G401.6 (cell line): ENCODE measurements at regions not wholly inside any gene's neighbourhood (a gene's known extent, or its start where the extent isn't known, plus 50 kb on each side); places are given as distances from the start of the nearest gene placed in this dataset.

Experiments used
- FAIRE-seq: peaks from 2 replicates; lab custom pipeline; 2012; peaks lifted over from hg19 to GRCh38; lab: Jason Lieb, UNC

DNA sequence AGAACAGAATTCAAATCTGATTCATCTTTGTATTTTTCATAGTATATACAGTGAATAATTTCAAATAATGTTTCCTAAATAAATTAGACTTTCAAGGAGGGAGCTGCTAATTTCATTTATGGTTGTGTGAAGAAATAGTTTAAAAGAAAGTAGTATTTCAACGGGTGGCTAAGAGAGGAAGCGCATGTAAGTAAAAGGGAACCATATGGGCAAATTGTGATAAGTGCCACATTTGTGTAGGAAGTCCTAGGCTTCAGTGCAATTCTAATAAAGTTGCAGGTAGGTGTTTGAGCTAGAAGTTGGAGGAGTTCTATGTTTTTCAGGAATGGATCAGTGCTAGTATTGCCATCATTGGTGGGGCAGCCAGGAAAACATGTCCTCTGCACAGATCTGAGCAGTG is 178.8 kb upstream of the PRDM1 start:
- no peak for FAIRE-seq

DNA sequence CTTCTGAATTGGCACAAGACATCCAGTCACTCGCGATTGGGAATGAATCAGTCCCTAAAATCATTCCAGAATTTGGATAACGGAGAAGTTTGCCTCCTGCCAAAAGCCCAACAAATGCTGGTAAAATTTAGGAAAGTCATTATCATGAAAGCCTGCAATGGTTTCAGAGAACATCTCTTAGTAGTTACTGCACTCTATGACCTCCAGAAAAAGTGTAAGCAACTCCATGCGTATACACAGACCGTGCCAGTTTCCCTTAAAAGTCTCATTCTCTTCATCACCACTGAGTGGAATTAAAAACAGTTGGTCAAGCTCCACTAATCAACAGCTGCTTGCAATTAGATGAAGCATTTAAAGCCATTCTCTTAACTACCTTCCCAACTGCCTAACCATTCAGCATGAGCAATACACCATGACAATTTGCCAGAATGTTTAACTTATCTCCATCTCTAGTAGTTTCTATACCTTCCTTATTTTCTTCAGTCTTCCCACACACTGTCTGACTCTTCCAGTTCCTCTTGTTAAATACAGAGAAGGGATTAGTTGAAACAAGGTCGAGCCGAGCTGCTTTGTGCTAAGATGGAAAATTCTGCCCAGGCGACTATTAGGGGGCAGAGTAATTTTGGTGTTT is 183.6 kb upstream of the PRDM1 start:
- no peak for FAIRE-seq

DNA sequence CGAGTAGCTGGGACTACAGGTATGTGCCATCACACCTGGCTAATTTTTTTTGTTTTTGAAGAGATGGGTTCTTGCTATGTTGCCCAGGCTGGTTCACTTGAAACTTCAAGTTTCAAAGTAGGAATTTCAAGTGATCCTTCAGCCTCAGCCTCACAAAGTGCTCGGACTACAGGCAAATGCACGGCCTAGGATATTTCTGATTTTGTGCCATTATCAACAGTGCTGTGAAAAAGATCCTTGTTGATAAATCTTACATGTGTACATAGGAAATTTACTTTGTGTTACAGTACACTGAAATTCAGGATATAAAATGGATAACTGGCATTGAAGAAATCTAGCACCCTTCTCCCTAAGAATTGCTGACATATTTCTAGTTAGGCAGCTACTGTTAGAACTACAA is 184.6 kb upstream of the PRDM1 start:
- no peak for FAIRE-seq

DNA sequence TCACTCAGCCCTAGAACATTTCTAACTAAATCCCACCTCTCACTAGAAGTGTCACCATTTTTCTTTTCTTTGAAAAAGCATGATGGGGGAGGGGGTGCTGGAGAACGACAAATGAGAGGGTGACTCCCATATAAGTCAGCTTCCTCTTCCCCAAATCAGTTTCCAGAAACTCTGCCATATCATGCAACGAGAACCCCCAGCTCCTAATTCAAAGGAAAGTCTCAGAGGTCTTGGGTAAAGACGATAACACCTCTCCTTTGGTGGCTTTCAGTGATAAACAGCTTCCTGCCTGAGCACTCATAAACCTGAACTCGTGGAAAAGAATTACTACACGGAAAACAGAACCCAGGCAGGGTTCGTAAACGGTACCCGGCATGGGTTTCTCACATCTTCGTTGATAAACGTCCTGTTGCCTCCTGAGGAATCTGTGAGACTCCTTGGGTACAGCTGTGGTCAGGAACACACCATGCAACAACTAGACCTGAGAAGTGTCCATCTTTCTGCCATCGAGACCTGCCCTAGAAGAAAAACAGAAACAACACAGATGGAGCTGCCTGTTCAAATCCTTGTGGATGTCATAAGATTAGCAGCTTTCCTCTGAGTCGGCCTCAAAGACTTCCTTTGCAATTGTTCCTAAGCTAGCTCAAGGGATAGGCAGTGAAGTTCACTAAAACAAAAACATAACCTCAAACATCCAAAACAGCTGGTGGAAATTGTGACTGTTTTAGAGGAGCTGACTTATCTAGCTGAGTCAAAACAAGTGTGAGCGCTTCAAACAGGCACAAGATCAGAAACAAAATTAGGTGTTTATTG is 185.8 kb upstream of the PRDM1 start:
- FAIRE-seq = no peak

DNA sequence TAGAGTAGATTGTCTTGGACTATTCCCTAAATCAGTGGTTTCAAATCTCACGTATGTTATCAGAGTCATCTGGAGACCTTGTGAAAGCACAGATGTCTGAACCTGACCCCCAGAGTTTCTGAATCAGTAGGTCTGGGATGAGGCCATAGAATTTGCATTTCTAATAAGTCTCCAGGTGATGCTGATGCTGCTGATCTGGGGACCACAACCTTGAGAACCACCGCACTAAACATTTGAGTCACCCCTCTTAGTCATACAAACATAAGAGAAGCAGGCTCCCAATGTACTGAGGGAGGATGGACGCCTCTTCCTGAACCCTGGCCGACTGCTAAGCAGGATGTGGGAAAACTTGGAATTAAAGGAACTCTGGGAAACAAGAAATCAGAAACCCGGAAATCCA is 187.8 kb upstream of the PRDM1 start:
- no peak for FAIRE-seq

DNA sequence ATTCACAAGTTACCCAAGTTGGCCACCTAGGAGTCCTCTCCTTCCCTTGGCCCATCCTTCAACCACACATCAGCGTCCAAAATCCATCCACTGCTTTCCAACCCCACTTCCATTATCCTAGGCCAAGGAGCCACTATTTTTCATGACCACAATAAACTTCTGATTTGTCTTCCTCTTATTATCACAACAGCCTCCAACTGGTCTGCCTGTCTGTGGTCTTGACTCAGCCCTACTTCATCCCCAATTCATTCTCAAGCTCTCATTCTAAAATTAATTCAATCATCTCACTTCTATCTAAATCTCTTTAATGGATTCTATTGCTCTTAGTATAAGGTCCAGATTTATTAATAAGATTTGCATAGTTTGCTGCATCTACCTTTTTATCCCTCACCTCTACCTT is 189.0 kb upstream of the PRDM1 start:
- FAIRE-seq = no peak

DNA sequence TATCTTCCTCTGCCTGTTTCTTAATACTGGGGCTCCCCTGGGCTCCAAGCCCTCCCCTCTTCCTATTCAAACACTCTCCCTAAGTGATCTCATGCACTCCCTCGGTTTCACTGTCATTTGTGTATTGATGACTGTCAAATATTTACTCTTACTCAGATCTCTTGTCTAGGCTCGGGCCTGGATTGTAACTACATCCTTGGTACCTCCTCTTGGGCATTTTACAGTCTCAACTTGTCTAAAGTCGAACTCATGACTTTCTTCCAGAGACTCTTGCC is 189.4 kb upstream of the PRDM1 start:
- FAIRE-seq = no peak

DNA sequence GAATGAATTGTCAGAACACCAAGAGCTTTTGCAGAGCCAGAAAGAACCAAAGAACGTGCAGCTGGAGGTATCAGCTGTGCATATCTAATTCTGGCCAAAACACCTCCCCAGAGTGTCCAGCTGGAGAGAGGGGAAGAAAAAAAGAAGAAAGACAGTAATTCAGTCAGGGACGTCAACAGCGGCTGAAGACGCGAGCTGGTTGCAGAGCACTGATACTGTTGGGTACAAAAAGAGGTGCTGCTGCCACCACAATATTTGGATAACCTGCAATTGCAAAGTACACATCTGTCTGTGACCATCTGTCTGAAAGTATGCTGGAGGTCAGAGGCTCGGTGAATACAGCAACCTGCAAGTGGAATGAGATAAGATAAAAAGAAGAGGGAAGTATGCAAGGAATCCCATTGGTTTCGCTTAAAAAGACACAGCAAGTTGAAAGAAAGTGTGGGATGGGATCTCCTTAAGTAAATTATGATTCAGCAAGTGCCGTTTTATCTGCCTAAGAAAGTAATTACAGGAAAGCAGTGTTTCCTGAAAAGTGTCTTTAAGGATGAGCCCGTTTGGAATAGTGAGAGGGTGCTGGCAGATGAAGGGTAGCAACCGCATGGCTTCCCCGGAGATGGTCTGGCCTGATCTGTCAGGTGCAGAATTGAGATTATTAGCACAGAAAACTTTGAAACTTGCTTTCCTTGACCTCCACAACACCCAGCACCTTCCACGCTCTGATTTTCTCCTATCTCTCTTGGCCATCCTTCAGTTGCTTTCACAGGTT is 189.9 kb upstream of the PRDM1 start:
- FAIRE-seq = no peak

DNA sequence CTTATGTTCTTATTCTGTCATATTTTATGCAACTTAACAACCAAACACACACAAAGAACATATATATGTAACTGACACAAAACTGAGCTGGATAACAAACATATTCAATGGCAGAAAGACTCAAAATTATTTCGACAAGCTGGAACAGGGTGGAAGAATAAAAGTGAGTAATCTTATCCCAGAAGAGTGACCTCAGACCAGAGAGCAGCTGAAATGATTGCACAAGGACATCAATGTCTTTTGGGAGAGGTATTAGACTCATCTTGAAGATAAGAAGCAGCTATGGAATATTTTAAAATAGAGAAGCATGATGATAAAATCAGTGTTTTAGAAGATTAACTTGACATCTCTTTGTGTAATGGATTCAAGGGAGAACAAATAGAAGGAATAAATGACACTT is 191.6 kb upstream of the PRDM1 start:
- FAIRE-seq = no peak

DNA sequence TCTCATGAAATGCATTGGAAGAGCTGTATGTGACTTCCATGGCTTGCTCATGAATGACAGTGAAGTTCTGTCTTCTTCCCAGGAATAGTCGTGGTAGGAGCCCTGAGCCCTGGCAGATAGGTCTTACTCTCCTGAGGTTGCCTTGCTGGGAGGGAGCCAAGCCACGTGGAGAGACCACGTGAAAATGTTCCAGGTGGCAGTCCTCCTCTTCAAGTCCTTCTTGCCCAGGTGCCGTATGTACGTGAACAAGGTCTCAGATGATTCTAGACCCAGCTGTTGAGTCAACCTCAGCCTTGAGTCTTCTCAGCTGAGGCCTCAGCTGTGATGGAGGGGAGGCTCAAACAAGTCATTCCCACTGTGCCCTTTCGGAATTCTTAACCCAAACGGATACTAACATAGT is 192.4 kb upstream of the PRDM1 start:
- no peak for FAIRE-seq

DNA sequence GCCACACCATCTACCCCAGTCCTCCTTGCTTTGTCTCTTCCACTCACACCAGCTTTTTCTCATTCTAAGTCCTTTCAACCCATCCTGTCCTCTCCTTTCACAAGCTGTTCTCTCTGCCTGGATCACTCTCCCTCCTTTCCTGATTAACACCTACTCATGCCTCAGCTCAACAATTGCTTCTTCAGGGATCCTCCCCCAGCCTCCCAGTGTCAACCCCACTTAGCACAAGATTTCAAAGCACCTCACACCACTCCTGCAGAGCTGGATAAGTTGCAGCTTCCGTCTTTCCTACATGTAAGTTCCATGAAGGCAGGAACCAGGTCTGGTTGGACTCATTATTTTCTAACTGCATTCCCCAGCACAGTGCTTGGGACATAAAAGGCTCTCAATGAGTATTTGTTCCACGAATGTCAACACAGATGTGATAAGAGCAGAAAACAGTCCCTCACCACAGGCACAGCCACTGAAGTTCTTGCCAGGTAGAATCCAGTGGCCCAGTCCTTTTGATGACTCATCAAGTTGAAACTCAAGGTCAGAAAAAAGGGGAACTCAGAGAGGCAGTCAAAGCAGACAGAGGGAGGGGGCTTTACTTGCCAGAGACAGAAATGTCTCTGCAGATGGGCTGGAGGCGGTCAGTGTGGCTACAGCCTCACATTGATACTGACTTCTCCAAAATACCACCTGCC is 193.4 kb upstream of the PRDM1 start:
- no peak for FAIRE-seq

DNA sequence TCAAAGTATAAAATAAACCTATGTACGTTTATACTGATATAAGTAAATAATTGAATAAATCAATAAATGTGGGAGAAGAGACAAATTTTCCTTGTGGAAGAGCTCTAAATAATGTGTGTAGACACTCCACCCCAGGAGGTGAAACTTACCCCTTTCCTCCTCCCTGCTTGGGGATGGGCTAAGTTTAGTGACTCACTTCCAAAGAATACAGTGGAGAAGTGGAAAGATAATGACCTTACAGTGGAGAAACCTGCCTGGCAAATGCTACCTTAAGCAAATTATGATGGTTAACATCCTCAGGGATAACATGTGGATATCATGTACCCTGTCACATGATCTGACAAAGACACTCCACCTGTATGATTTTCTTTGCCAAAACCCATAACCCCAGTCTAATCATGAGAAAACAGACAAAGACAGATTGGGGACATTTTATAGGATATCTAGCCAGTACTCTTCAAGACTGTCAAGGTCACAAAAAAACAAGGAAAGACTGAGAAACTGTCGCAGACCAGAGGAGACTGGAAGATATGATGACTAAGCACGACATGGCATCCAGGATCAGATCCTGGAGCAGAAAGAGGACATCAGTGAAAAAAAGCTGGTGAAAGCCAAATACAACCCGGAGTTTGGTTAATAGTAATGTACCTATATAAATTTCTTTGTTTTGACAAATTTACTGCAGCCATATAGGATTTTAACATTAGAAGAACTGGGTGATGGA is 195.5 kb upstream of the PRDM1 start:
- FAIRE-seq = no peak

DNA sequence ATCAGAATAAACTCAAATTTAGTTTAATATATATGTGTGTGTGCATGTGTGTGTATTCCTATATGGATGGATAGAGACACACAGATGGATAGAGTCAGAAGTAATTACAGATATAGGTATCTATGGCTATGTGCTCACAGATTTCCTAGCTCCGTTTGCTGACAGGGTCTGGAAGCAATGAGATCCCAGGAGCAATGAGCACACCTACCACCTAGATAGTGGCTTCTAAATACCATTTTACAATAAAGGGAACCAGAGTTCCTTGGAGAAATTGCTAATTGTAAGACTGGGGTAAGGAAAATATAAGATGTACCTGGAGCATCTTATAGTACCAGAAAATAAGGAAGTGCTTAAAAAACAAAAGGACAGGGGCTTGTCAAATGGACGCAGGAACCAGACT is 196.2 kb upstream of the PRDM1 start:
- FAIRE-seq = no peak

DNA sequence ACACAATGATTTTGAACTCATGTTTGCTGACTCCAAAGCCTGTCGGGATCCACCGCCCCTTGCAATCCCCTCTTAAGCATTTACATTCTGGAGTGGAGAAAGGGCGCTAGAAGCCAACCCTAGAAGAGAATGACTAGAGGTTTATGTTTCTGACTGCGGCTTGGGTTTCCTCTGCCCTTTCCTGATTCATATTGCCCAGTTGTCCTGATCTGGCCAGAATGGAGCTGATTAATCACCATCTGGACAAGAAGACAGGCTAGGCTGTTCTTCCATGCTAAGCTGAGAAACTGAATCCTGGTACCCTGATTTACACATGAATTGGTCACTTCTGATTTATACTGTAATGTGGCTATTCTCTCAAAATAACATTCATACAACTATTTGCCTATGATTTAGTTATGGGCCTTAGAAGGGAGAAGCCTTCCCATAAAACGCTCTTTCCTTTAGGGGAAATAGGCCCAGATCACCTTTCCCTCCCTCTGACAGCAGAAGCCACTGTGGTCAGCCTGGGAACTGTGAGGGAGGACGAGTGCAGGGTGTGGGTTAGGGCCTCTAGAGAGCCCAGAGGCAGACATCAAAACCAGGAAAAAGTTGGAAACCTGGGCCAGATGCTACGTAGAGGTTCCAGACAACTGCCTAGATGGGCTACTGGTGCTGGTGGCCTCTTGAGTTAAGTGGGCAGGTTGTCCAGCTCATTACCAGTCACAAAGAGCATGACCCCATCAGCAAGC is 199.2 kb upstream of the PRDM1 start:
- no peak for FAIRE-seq

DNA sequence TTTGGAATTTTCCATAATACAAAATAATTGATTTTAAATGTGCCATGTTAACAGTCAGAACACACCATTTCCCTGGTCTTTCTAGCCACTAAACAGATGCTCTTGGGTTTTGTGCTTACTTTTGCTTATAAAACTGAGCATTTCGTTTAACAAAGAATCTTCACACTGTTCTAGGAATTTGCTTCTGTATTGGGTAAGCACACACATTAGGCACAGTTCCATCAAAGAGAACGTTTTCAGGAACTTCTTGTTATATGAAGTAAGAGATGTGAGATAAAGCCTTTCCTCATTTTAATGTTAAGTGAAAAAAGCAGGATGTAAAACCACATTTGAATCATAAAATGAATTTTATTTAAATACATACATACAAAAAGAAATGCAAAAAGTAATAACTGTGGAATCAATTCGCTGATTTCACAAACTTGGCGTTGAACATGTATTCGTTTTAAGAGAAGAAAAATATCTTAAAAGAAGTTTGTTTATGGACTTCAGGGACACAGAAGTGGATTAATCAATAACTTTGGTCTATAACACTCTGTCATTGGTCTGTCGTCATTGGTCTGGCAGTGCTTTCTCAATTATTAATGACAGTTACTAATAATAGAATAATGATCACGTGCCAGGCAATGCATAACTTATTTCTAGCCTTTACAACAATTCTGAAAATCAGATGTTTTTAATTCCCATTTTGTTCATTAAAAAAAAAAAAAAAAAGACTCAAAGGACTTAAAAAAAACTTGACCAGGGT is 199.9 kb upstream of the PRDM1 start:
- no peak for FAIRE-seq

DNA sequence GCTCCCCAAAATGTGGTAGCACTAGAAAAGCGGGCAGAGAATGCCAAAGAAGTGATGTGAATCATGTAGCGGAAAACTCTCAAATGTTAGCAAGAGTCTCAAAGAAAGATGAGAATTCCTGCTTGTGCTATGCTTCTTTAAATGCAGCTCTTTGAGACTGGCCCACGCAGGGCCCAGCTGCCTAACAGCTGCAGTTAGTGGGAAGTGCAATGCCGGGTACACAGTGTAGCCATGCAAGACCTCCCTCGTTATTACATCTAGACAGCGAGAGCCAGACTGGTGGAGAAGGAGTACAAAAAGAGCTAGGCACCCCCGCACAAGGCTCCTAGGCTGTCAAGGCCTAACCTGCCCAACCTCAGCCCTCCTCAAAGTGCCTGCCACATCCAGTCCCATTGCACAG is 201.7 kb upstream of the PRDM1 start:
- FAIRE-seq = no peak

DNA sequence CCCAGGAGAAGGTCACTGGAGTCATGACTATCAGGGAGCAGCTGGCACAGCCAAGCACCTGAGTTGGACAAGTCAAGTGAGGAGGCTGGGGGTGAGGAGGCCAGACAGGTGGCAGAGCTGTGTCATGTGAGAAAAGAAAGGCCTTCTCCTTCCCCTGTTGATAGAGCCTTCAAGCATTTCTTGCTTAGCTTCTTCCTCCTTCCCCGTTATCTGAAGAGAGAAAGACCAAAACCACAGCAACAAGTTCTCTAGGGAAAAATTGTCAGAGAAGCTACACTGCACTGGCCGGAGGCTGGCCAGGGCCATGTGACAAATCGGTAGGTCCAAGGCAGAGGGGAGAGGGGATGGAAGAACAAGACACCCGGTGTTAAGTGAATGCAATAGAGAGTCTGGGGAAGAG is 202.1 kb upstream of the PRDM1 start:
- FAIRE-seq = no peak

DNA sequence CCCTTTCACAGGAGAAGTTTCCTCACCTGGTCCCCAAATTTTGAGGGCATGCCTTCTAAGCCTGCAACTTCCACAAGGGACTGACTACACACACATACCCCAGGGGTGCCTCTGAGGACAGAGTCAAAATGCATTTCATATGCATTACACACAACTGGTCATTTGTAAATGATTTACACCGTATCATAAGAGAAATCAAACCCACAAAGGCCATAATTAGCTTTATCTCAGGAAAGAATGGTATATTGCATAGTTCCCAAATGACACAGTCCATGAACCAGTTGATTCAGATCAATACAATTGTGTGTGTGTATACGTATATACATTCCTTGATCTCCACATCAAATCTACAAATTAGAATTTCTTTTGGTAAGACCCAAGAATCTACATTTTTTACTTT is 203.3 kb upstream of the PRDM1 start:
- FAIRE-seq = no peak

DNA sequence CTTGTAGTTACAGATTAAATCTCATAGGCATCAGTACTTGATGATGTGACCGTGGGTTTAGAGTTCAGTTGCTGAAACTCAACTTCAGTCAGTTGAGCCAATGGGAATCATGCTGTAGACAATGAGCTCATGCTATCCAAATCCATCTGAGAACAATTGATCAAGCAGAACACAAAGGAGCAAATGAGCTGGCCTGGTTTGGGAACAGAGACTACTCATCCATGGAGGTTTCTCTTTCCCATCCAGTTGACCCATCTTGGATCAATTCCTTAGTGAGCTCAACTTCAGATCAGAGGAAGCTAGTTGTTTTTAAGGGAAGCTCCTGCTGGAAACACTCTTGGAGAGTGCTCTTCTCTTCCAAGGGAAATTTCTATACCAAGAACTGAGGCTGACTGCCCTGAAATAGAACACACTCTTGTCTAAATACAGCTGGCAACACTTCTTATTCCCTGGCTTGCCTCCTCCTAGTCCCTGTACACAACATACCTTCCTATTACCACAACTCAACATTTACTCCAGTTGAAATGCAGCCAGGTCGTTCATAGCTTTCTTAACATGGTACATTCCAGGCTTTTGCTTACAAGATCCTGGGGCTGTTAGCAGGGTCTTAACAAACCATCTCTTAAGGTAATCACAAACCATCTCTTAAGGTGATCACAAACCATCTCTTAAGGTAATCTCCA is 203.9 kb upstream of the PRDM1 start:
- no peak for FAIRE-seq

DNA sequence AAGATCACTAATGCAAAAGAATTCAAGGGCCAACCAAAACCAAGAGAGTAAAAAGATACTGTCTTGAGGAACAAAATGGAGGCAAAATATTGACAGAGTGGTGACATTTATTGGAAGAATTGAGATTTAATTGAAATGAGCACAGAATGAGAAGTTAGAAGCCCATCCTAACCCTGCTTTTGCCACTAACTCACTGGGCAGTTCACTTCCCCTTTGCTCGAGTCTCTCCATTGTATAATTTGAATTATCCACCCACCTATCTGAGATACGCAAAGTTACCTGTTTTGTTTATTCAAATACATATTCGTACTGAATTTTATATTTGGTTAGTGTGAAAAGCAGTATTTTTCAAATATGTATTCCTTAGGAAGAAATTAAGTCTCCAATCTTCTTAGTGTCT is 204.5 kb upstream of the PRDM1 start:
- FAIRE-seq = no peak
